Panc1 (cell line): ENCODE measurements at regions not wholly inside any gene's neighbourhood (a gene's known extent, or its start where the extent isn't known, plus 50 kb on each side); places are given as distances from the start of the nearest gene placed in this dataset.

Source experiments
- ATAC-seq: fragments of 200-7000 bp; cut with Tn5 transposase; 2 replicates; pipeline ENCODE4 v1.9.1; 2020; ENCODE audit warnings: mild to moderate bottlenecking, moderate library complexity
- BruUV-seq: library from RNA; stranded (reverse); fragments of 400-500 nt; replicated peaks from 2 replicates; lab custom pipeline; 2021; lab: Mats Ljungman, UMichigan
- CTCF ChIA-PET: fragments of 300-600 bp; sonication (Branson Sonifier 250); formaldehyde crosslinking; loops from one replicate; lab custom pipeline; 2022; ENCODE audit warnings: antibody characterized with exemption; lab: Charles Lee
- POLR2A ChIA-PET: fragments of 300-600 bp; sonication (Branson Sonifier 250); formaldehyde crosslinking; loops from one replicate; lab custom pipeline; 2022; ENCODE audit warnings: antibody characterized with exemption; lab: Charles Lee
- DNase-seq: peaks from one replicate; pipeline ENCODE4 v3.0.0-alpha.2; 2010; ENCODE audit warnings: low read depth, low spot score
- H3K27ac ChIP-seq: 2 replicates; pipeline ENCODE4 v1.5.1; 2011; ENCODE audit warnings: mild to moderate bottlenecking, low read length, inconsistent platforms
- H3K27me3 ChIP-seq: fragments of 200-500 bp; sonication (Bioruptor generic); 2 replicates; pipeline ENCODE4 v1.6.0; 2014; ENCODE audit warnings: low read length, inconsistent platforms; ENCODE audit not compliant: control insufficient read depth, insufficient read depth
- H3K36me3 ChIP-seq: fragments of 200-500 bp; sonication (Bioruptor generic); 2 replicates; pipeline ENCODE4 v1.5.1; 2014; ENCODE audit warnings: inconsistent platforms, mild to moderate bottlenecking, low read length, moderate library complexity; ENCODE audit not compliant: control insufficient read depth, insufficient read depth
- H3K4me1 ChIP-seq: 2 replicates; pipeline ENCODE4 v1.5.1; 2011; ENCODE audit warnings: inconsistent platforms, mild to moderate bottlenecking, low read length, moderate library complexity; ENCODE audit not compliant: control insufficient read depth, insufficient read depth
- H3K4me3 ChIP-seq, 2 experiments: 2 replicates each; pipeline ENCODE4 v1.5.1; 2011 to 2012; ENCODE audit warnings: low read depth in 2 of 2, low read length in 2 of 2, mild to moderate bottlenecking in 2 of 2, inconsistent platforms in 1 of 2, moderate library complexity in 1 of 2
- H3K9me3 ChIP-seq: fragments of 200-500 bp; sonication (Bioruptor generic); 2 replicates; pipeline ENCODE4 v1.5.1; 2014; ENCODE audit warnings: low read depth, mild to moderate bottlenecking, inconsistent platforms, low read length, moderate library complexity; ENCODE audit not compliant: control insufficient read depth, insufficient read depth
- POLR2AphosphoS5 ChIP-seq: IDR thresholded peaks from 2 replicates; pipeline ENCODE4 v1.6.1; 2012; ENCODE audit warnings: mild to moderate bottlenecking, low read depth, low read length, moderate library complexity
- SIN3A ChIP-seq: IDR thresholded peaks from 2 replicates; pipeline ENCODE4 v1.6.1; 2012; ENCODE audit warnings: low read depth, mild to moderate bottlenecking, low read length, moderate library complexity, borderline replicate concordance; ENCODE audit not compliant: insufficient read depth
- TCF7L2 ChIP-seq: IDR thresholded peaks from 2 replicates; pipeline ENCODE4 v1.6.1; 2011; ENCODE audit warnings: mild to moderate bottlenecking, low read depth, low read length, inconsistent platforms
- in situ Hi-C: cut with HindIII; loops from 2 replicates; pipeline ENCODE4 v1.10.0; 2016; ENCODE audit warnings: low sequenced_read_pairs, low pct_unique_long_range_greater_than_20kb
- intact Hi-C: fragments of 100-400 bp; cut with micrococcal nuclease; formaldehyde crosslinking; loops from one replicate; pipeline ENCODE4 v1.10.0; 2022; ENCODE audit not compliant: unreplicated experiment
- TF ChIP-seq, protein P1 (sequence below): fragments of 450-650 bp; IDR thresholded peaks from 2 replicates; pipeline ENCODE4 v1.5.1; 2017; ENCODE audit warnings: mild to moderate bottlenecking
- TF ChIP-seq, protein P2 (sequence below), 2 experiments: IDR thresholded peaks; 2 replicates each; pipeline ENCODE4 v1.6.1; 2011 to 2012; ENCODE audit warnings: low read depth in 2 of 2, control low read depth in 1 of 2, low read length in 1 of 2, mild to moderate bottlenecking in 1 of 2, moderate library complexity in 1 of 2; ENCODE audit not compliant: insufficient read depth in 1 of 2

DNA sequence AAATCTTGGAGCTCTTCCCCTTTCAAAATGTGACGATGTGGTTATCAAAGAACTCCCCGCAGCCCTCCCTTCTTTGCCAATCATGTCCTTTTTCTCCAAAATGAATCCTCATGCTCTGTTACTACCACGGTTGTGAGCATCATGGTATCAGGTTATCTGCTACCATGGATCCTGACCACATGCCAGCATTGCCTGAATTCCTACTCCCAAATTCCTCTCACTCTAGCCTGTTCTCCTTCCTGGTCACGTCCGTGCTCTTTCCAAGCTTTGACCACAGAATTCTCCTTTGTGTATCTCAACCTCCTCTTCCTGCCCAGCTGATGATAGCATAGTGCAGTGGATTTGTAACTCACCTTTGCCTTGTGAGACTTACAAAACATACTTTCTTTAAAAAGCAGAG is 59.5 kb upstream of the FBXL7 start:
- DNase-seq = no peak
- no peak for ATAC-seq
- no TSS peak for BruUV-seq
- Histone ChIP-seq H3K36me3 (no peaks in the 10 kb centered on the region), H3K4me1 (no peaks in the 10 kb centered on the region), H3K27me3 (no peaks in the 10 kb centered on the region), H3K9me3 (no peaks in the 10 kb centered on the region), H3K4me3 (no peak overlapping the region), H3K27ac (no peak overlapping the region)
- in situ Hi-C loops = no loop called here
- intact Hi-C loops = no loop called here
- no peak for TF ChIP-seq SIN3A
- TF ChIP-seq POLR2AphosphoS5 = no peak
- TF ChIP-seq, protein P1, sequence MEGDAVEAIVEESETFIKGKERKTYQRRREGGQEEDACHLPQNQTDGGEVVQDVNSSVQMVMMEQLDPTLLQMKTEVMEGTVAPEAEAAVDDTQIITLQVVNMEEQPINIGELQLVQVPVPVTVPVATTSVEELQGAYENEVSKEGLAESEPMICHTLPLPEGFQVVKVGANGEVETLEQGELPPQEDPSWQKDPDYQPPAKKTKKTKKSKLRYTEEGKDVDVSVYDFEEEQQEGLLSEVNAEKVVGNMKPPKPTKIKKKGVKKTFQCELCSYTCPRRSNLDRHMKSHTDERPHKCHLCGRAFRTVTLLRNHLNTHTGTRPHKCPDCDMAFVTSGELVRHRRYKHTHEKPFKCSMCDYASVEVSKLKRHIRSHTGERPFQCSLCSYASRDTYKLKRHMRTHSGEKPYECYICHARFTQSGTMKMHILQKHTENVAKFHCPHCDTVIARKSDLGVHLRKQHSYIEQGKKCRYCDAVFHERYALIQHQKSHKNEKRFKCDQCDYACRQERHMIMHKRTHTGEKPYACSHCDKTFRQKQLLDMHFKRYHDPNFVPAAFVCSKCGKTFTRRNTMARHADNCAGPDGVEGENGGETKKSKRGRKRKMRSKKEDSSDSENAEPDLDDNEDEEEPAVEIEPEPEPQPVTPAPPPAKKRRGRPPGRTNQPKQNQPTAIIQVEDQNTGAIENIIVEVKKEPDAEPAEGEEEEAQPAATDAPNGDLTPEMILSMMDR = no peak
- no peak for TF ChIP-seq TCF7L2
- TF ChIP-seq, protein P2, sequence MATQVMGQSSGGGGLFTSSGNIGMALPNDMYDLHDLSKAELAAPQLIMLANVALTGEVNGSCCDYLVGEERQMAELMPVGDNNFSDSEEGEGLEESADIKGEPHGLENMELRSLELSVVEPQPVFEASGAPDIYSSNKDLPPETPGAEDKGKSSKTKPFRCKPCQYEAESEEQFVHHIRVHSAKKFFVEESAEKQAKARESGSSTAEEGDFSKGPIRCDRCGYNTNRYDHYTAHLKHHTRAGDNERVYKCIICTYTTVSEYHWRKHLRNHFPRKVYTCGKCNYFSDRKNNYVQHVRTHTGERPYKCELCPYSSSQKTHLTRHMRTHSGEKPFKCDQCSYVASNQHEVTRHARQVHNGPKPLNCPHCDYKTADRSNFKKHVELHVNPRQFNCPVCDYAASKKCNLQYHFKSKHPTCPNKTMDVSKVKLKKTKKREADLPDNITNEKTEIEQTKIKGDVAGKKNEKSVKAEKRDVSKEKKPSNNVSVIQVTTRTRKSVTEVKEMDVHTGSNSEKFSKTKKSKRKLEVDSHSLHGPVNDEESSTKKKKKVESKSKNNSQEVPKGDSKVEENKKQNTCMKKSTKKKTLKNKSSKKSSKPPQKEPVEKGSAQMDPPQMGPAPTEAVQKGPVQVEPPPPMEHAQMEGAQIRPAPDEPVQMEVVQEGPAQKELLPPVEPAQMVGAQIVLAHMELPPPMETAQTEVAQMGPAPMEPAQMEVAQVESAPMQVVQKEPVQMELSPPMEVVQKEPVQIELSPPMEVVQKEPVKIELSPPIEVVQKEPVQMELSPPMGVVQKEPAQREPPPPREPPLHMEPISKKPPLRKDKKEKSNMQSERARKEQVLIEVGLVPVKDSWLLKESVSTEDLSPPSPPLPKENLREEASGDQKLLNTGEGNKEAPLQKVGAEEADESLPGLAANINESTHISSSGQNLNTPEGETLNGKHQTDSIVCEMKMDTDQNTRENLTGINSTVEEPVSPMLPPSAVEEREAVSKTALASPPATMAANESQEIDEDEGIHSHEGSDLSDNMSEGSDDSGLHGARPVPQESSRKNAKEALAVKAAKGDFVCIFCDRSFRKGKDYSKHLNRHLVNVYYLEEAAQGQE (IDR thresholded peaks at IDR 0.05; ENCODE audit: insufficient read depth in 1 of 2, low read depth in 2 of 2, low read length in 1 of 2) = no peak
- ChIA-PET POLR2A (no interaction called here), CTCF (no interaction called here)

DNA sequence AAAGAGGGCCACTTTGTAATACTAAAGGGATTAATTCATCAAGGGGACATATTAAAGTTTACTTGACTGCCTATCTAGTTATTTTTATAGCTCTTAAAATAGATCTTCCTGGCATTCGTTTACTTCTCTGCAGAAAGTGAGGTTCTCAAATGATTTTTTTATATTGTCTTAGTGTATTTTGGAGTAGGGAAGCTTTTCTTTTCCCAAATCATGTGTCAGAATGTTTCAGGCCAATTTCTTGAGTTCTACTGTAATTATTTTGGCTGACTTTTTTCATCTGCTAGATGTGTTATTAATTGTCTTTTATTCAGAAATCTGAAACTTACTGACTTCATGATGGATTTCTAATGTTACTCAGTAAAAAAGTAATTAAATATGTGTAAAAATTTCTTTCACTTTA is 60.2 kb upstream of the FBXL7 start:
- ATAC-seq = no peak
- BruUV-seq = no TSS peak
- intact Hi-C loops (no loop called here), in situ Hi-C loops (no loop called here)
- no peak for DNase-seq
- POLR2A ChIA-PET = no interaction called here
- H3K4me3 ChIP-seq = no peak overlapping the region
- H3K27me3 ChIP-seq = no peaks in the 10 kb centered on the region
- no peak overlapping the region for H3K27ac ChIP-seq
- TF ChIP-seq, protein P2 (IDR thresholded peaks at IDR 0.05; ENCODE audit: insufficient read depth in 1 of 2, low read depth in 2 of 2, low read length in 1 of 2) = no peak
- no peak for TF ChIP-seq POLR2AphosphoS5
- no peak for TF ChIP-seq TCF7L2
- TF ChIP-seq, protein P1 = no peak
- TF ChIP-seq SIN3A = no peak
- no peaks in the 10 kb centered on the region for H3K4me1 ChIP-seq
- CTCF ChIA-PET = no interaction called here
- H3K9me3 ChIP-seq = no peaks in the 10 kb centered on the region
- no peaks in the 10 kb centered on the region for H3K36me3 ChIP-seq
